GM23338 (cell line): ENCODE measurements at regions not wholly inside any gene's neighbourhood (a gene's known extent, or its start where the extent isn't known, plus 50 kb on each side); places are given as distances from the start of the nearest gene placed in this dataset.

Experiments used
- ATAC-seq: fragments of 200-7000 bp; cut with Tn5 transposase; 3 replicates; pipeline ENCODE4 v1.9.1; 2020
- DNase-seq: peaks from one replicate; pipeline ENCODE4 v3.0.0-alpha.2; 2015; ENCODE audit warnings: low spot score
- H2AFZ ChIP-seq: fragments of 200-600 bp; sonication (generic); 2 replicates; pipeline ENCODE4 v1.8.0; 2016; ENCODE audit warnings: antibody characterized with exemption, mild to moderate bottlenecking, moderate library complexity
- H3F3A ChIP-seq: fragments of 200-600 bp; sonication (generic); replicated peaks from 2 replicates; pipeline ENCODE4 v1.8.0; 2017; ENCODE audit warnings: antibody characterized with exemption, mixed run types, low read depth
- H3K27ac ChIP-seq: fragments of 200-600 bp; sonication (generic); 2 replicates; pipeline ENCODE4 v1.6.1; 2016; ENCODE audit warnings: low read depth
- H3K27me3 ChIP-seq: fragments of 200-600 bp; sonication (generic); 2 replicates; pipeline ENCODE4 v1.8.0; 2016; ENCODE audit warnings: mild to moderate bottlenecking, mixed run types, moderate library complexity; ENCODE audit not compliant: insufficient read depth
- H3K36me3 ChIP-seq: fragments of 200-600 bp; sonication (generic); 2 replicates; pipeline ENCODE4 v1.8.0; 2016; ENCODE audit warnings: mild to moderate bottlenecking; ENCODE audit not compliant: insufficient read depth
- H3K4me1 ChIP-seq: fragments of 200-600 bp; sonication (generic); 2 replicates; pipeline ENCODE4 v1.8.0; 2016; ENCODE audit warnings: mild to moderate bottlenecking, moderate library complexity; ENCODE audit not compliant: insufficient read depth
- H3K4me2 ChIP-seq: fragments of 200-600 bp; sonication (generic); 2 replicates; pipeline ENCODE4 v1.7.1; 2017; ENCODE audit warnings: mixed run types
- H3K4me3 ChIP-seq: fragments of 200-600 bp; sonication (generic); 2 replicates; pipeline ENCODE4 v1.6.1; 2016; ENCODE audit warnings: mixed run types
- H3K79me2 ChIP-seq: fragments of 200-600 bp; sonication (generic); replicated peaks from 2 replicates; pipeline ENCODE4 v1.8.0; 2017; ENCODE audit warnings: mild to moderate bottlenecking; ENCODE audit not compliant: insufficient read depth
- H3K9me2 ChIP-seq: fragments of 200-600 bp; sonication (generic); 2 replicates; pipeline ENCODE4 v1.8.0; 2017; ENCODE audit not compliant: insufficient read depth
- H4K20me1 ChIP-seq: fragments of 200-600 bp; sonication (generic); replicated peaks from 2 replicates; pipeline ENCODE4 v1.8.0; 2017; ENCODE audit warnings: mild to moderate bottlenecking; ENCODE audit not compliant: insufficient read depth
- H3K27ac Mint-ChIP-seq: 2 replicates; pipeline ENCODE4 v1.8.0; 2020; ENCODE audit warnings: inconsistent platforms, mild to moderate bottlenecking, moderate library complexity, mixed read lengths
- H3K27me3 Mint-ChIP-seq: 3 replicates; pipeline ENCODE4 v1.8.0; 2022; ENCODE audit warnings: low read depth, mild to moderate bottlenecking, moderate library complexity, mixed read lengths, inconsistent platforms; ENCODE audit not compliant: insufficient read depth, poor library complexity
- H3K36me3 Mint-ChIP-seq: 3 replicates; pipeline ENCODE4 v1.8.0; 2021; ENCODE audit warnings: low read depth, mild to moderate bottlenecking, inconsistent platforms, moderate library complexity, mixed read lengths
- H3K4me1 Mint-ChIP-seq: 3 replicates; pipeline ENCODE4 v1.8.0; 2020; ENCODE audit warnings: mild to moderate bottlenecking, inconsistent platforms, mixed read lengths
- H3K4me3 Mint-ChIP-seq: 3 replicates; pipeline ENCODE4 v1.8.0; 2021; ENCODE audit warnings: moderate library complexity, mild to moderate bottlenecking, inconsistent platforms, mixed read lengths
- H3K9me3 Mint-ChIP-seq: 3 replicates; pipeline ENCODE4 v1.8.0; 2020; ENCODE audit warnings: moderate library complexity, mild to moderate bottlenecking, inconsistent platforms, mixed read lengths
- CREB1 ChIP-seq: fragments of 250-450 bp; sonication (Bioruptor Pico); IDR thresholded peaks from 2 replicates; pipeline ENCODE4 v1.5.0; 2020; ENCODE audit warnings: low read depth, mild to moderate bottlenecking, moderate library complexity
- EZH2 ChIP-seq: fragments of 200-600 bp; sonication (generic); IDR thresholded peaks from one replicate; pipeline ENCODE4 v1.8.0; 2017; ENCODE audit warnings: antibody characterized with exemption, mild to moderate bottlenecking, low read depth; ENCODE audit not compliant: unreplicated experiment
- EZH2phosphoT487 ChIP-seq: fragments of 200-600 bp; sonication (generic); IDR thresholded peaks from one replicate; pipeline ENCODE4 v1.8.1; 2018; ENCODE audit warnings: antibody characterized with exemption; ENCODE audit not compliant: unreplicated experiment
- JUNB ChIP-seq: IDR thresholded peaks from one replicate; pipeline ENCODE4 v1.6.1; 2016; ENCODE audit warnings: antibody characterized with exemption; ENCODE audit not compliant: unreplicated experiment
- NANOG ChIP-seq: IDR thresholded peaks from 2 replicates; pipeline ENCODE4 v1.6.1; 2016; ENCODE audit warnings: antibody characterized with exemption, borderline replicate concordance
- POLR2AphosphoS5 ChIP-seq: IDR thresholded peaks from 2 replicates; pipeline ENCODE4 v1.6.1; 2016; ENCODE audit warnings: antibody characterized with exemption, low read depth
- STAT1 ChIP-seq: IDR thresholded peaks from one replicate; pipeline ENCODE4 v1.6.1; 2016; ENCODE audit warnings: antibody characterized with exemption; ENCODE audit not compliant: unreplicated experiment
- ZNF331 ChIP-seq: fragments of 250-450 bp; sonication (Bioruptor Pico); IDR thresholded peaks from 2 replicates; pipeline ENCODE4 v1.5.0; 2020; ENCODE audit warnings: low read depth, mild to moderate bottlenecking, moderate library complexity
- TF ChIP-seq, protein P1 (sequence below): IDR thresholded peaks from 2 replicates; pipeline ENCODE4 v1.6.1; 2016; ENCODE audit warnings: antibody characterized with exemption
- TF ChIP-seq, protein P2 (sequence below), 2 experiments: fragments of 200-600 bp in 1 of 2; sonication (generic) in 1 of 2; conservative IDR thresholded peaks; 2 replicates each; pipeline versions ENCODE4 v1.5.1 to v1.6.1; 2016 to 2017; ENCODE audit warnings: antibody characterized with exemption in 2 of 2, low read depth in 2 of 2, mild to moderate bottlenecking in 2 of 2, moderate library complexity in 1 of 2

GRCh38 chr6:23752414-23752813 is 373.6 kb upstream of the NRSN1 start (continued):
- no peak for TF ChIP-seq STAT1
- TF ChIP-seq, protein P1, sequence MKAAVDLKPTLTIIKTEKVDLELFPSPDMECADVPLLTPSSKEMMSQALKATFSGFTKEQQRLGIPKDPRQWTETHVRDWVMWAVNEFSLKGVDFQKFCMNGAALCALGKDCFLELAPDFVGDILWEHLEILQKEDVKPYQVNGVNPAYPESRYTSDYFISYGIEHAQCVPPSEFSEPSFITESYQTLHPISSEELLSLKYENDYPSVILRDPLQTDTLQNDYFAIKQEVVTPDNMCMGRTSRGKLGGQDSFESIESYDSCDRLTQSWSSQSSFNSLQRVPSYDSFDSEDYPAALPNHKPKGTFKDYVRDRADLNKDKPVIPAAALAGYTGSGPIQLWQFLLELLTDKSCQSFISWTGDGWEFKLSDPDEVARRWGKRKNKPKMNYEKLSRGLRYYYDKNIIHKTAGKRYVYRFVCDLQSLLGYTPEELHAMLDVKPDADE, result no peak
- no peak for TF ChIP-seq NANOG
- TF ChIP-seq, protein P2, sequence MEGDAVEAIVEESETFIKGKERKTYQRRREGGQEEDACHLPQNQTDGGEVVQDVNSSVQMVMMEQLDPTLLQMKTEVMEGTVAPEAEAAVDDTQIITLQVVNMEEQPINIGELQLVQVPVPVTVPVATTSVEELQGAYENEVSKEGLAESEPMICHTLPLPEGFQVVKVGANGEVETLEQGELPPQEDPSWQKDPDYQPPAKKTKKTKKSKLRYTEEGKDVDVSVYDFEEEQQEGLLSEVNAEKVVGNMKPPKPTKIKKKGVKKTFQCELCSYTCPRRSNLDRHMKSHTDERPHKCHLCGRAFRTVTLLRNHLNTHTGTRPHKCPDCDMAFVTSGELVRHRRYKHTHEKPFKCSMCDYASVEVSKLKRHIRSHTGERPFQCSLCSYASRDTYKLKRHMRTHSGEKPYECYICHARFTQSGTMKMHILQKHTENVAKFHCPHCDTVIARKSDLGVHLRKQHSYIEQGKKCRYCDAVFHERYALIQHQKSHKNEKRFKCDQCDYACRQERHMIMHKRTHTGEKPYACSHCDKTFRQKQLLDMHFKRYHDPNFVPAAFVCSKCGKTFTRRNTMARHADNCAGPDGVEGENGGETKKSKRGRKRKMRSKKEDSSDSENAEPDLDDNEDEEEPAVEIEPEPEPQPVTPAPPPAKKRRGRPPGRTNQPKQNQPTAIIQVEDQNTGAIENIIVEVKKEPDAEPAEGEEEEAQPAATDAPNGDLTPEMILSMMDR (conservative IDR thresholded peaks at IDR 0.05; ENCODE audit: low read depth in 2 of 2), result no peak
- TF ChIP-seq POLR2AphosphoS5, result no peak
- no peak for TF ChIP-seq ZNF331 (CRISPR knock-in tag)
- no peak for TF ChIP-seq EZH2phosphoT487

GRCh38 chr6:23754197-23754596 is 371.8 kb upstream of the NRSN1 start:
- no peak overlapping the region for H3K4me3 Mint-ChIP-seq
- Histone ChIP-seq H3K79me2 (no peaks in the 10 kb centered on the region), H3F3A (no peaks in the 10 kb centered on the region), H4K20me1 (no peaks in the 10 kb centered on the region), H3K27me3 (no peaks in the 10 kb centered on the region), H3K36me3 (no peaks in the 10 kb centered on the region), H3K4me3 (no peak overlapping the region), H3K27ac (no peak overlapping the region), H3K4me2 (no peak overlapping the region), H3K9me2 (no peaks in the 10 kb centered on the region; the same call in 1 of the 2 replicates), H3K4me1 (no peaks in the 10 kb centered on the region), H2AFZ (no peak overlapping the region)
- no peaks in the 10 kb centered on the region; the same call in 2 of the 3 replicates for H3K36me3 Mint-ChIP-seq
- H3K27me3 Mint-ChIP-seq, result peaks cover 3% of the 10 kb centered on the region
- no peaks in the 10 kb centered on the region for H3K4me1 Mint-ChIP-seq
- DNase-seq, result peak; percentile 5
- peaks cover 11% of the 10 kb centered on the region for H3K9me3 Mint-ChIP-seq
- no peak overlapping the region for H3K27ac Mint-ChIP-seq
- TF ChIP-seq, protein P2 (conservative IDR thresholded peaks at IDR 0.05; ENCODE audit: low read depth in 2 of 2), result peak in 1 of 2 experiments; percentile 46; a peak in 3 of 4 replicates
- TF ChIP-seq ZNF331 (CRISPR knock-in tag), result no peak
- no peak for ATAC-seq

GRCh38 chr6:23775127-23775526 is 350.9 kb upstream of the NRSN1 start:
- ATAC-seq (peak; percentile 36; the same call in 2 of the 3 replicates), DNase-seq (no peak)
- no peak for TF ChIP-seq POLR2AphosphoS5
- no peak for TF ChIP-seq CREB1 (CRISPR knock-in tag)
- TF ChIP-seq, protein P2 (conservative IDR thresholded peaks at IDR 0.05; ENCODE audit: low read depth in 2 of 2), result no peak
- TF ChIP-seq NANOG, result no peak
- TF ChIP-seq JUNB, result no peak
- no peak for TF ChIP-seq STAT1
- TF ChIP-seq, protein P1, result no peak
- TF ChIP-seq EZH2phosphoT487, result no peak
- TF ChIP-seq EZH2, result no peak

More at GRCh38 chr6:23775127-23775526, 350.9 kb upstream of the NRSN1 start:
- Mint-ChIP-seq H3K36me3 (no peaks in the 10 kb centered on the region), H3K27ac (peak overlapping the region; percentile 60; the same call in 1 of the 2 replicates), H3K27me3 (no peaks in the 10 kb centered on the region), H3K9me3 (no peaks in the 10 kb centered on the region), H3K4me1 (peaks cover 4% of the 10 kb centered on the region; the same call in 2 of the 3 replicates), H3K4me3 (no peak overlapping the region)
- no peak overlapping the region for H3K4me2 ChIP-seq
- no peak overlapping the region for H3K27ac ChIP-seq
- no peaks in the 10 kb centered on the region for H3K79me2 ChIP-seq
- H3K4me3 ChIP-seq, result no peak overlapping the region
- no peaks in the 10 kb centered on the region for H3K9me2 ChIP-seq
- no peaks in the 10 kb centered on the region for H3K27me3 ChIP-seq
- no peaks in the 10 kb centered on the region for H3F3A ChIP-seq
- no peak overlapping the region for H2AFZ ChIP-seq
- H4K20me1 ChIP-seq, result no peaks in the 10 kb centered on the region
- no peaks in the 10 kb centered on the region for H3K36me3 ChIP-seq
- no peaks in the 10 kb centered on the region for H3K4me1 ChIP-seq
